HL-60 (cell line): ENCODE measurements at regions not wholly inside any gene's neighbourhood (a gene's known extent, or its start where the extent isn't known, plus 50 kb on each side); places are given as distances from the start of the nearest gene placed in this dataset.

Experiments
- DNase-seq, 2 experiments: peaks; one replicate each; pipeline ENCODE4 v3.0.0-alpha.2; 2010 to 2020; ENCODE audit warnings: low read depth in 1 of 2, low spot score in 1 of 2
- H3K27ac ChIP-seq: fragments of 250-450 bp; sonication (Bioruptor Pico); replicated peaks from 2 replicates; pipeline ENCODE4 v1.5.1; 2020; ENCODE audit warnings: mild to moderate bottlenecking, moderate library complexity
- H3K27me3 ChIP-seq: fragments of 250-450 bp; sonication (Bioruptor Pico); 2 replicates; pipeline ENCODE4 v1.5.1; 2021; ENCODE audit warnings: mild to moderate bottlenecking, moderate library complexity; ENCODE audit not compliant: insufficient read depth, poor library complexity, severe bottlenecking
- H3K4me3 ChIP-seq: replicated peaks from 2 replicates; pipeline ENCODE4 v1.5.1; 2011; ENCODE audit warnings: mild to moderate bottlenecking, control low read depth, low read length; ENCODE audit not compliant: insufficient read depth
- GABPA ChIP-seq: IDR thresholded peaks from 2 replicates; pipeline ENCODE4 v1.6.1; 2012; ENCODE audit warnings: low read depth
- POLR2AphosphoS5 ChIP-seq: IDR thresholded peaks from 2 replicates; pipeline ENCODE4 v1.6.1; 2012; ENCODE audit warnings: low read depth
- REST ChIP-seq: IDR thresholded peaks from 2 replicates; pipeline ENCODE4 v1.6.1; 2012; ENCODE audit warnings: low read depth; ENCODE audit not compliant: insufficient replicate concordance
- SPI1 ChIP-seq: IDR thresholded peaks from 2 replicates; pipeline ENCODE4 v1.6.1; 2012; ENCODE audit warnings: low read depth, mild to moderate bottlenecking, borderline replicate concordance
- TF ChIP-seq, protein P1 (sequence below): IDR thresholded peaks from one replicate; pipeline ENCODE4 v1.5.1; 2011; ENCODE audit warnings: low read length, control low read depth, inconsistent platforms; ENCODE audit not compliant: insufficient read depth

GRCh38 chr3:77906102-77906709 lies 866.3 kb downstream of the ROBO2 start:
- H3K27me3 ChIP-seq: no peaks in the 10 kb centered on the region
- H3K27ac ChIP-seq: no peak overlapping the region
- TF ChIP-seq REST (no peak), SPI1 (no peak), POLR2AphosphoS5 (no peak), GABPA (no peak)
- TF ChIP-seq, protein P1, sequence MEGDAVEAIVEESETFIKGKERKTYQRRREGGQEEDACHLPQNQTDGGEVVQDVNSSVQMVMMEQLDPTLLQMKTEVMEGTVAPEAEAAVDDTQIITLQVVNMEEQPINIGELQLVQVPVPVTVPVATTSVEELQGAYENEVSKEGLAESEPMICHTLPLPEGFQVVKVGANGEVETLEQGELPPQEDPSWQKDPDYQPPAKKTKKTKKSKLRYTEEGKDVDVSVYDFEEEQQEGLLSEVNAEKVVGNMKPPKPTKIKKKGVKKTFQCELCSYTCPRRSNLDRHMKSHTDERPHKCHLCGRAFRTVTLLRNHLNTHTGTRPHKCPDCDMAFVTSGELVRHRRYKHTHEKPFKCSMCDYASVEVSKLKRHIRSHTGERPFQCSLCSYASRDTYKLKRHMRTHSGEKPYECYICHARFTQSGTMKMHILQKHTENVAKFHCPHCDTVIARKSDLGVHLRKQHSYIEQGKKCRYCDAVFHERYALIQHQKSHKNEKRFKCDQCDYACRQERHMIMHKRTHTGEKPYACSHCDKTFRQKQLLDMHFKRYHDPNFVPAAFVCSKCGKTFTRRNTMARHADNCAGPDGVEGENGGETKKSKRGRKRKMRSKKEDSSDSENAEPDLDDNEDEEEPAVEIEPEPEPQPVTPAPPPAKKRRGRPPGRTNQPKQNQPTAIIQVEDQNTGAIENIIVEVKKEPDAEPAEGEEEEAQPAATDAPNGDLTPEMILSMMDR: no peak
- H3K4me3 ChIP-seq: no peak overlapping the region
- no peak for DNase-seq

- H3K4me3 ChIP-seq: no peak overlapping the region
- no peaks in the 10 kb centered on the region for H3K27me3 ChIP-seq
- no peak overlapping the region for H3K27ac ChIP-seq
- no peak for DNase-seq
- TF ChIP-seq REST (no peak), GABPA (no peak), POLR2AphosphoS5 (no peak), SPI1 (no peak)
- TF ChIP-seq, protein P1: no peak
Measured at GRCh38 chr3:77913524-77914174, 873.8 kb downstream of the ROBO2 start.

- Histone ChIP-seq H3K27ac (no peak overlapping the region), H3K4me3 (no peak overlapping the region), H3K27me3 (no peaks in the 10 kb centered on the region)
- TF ChIP-seq REST (no peak), POLR2AphosphoS5 (no peak), GABPA (no peak), SPI1 (no peak)
- TF ChIP-seq, protein P1: no peak
- no peak for DNase-seq
Measured at GRCh38 chr3:77915336-77915735, 875.4 kb downstream of the ROBO2 start.
